SK-N-SH (cell line): ENCODE measurements at regions not wholly inside any gene's neighbourhood (a gene's known extent, or its start where the extent isn't known, plus 50 kb on each side); places are given as distances from the start of the nearest gene placed in this dataset.

ENCODE experiments used
- CTCF ChIA-PET: fragments of 300-600, 350-600 bp; formaldehyde crosslinking; extraction: SDS; loops from one replicate; lab custom pipeline; 2021; lab: Yijun Ruan, JAX
- POLR2A ChIA-PET: fragments of 350-600 bp; sonication (Branson Sonifier 250); formaldehyde crosslinking; extraction: SDS; loops from one replicate; lab custom pipeline; 2020; ENCODE audit warnings: antibody characterized with exemption, inconsistent platforms; lab: Yijun Ruan, JAX
- DNase-seq: peaks from one replicate; pipeline ENCODE4 v3.0.0; 2012
- H2AFZ ChIP-seq: fragments of 200-600 bp; sonication (generic); 2 replicates; pipeline ENCODE4 v1.8.1; 2016; ENCODE audit warnings: antibody characterized with exemption, mild to moderate bottlenecking, low read depth
- H3F3A ChIP-seq: fragments of 200-600 bp; sonication (generic); replicated peaks from 2 replicates; pipeline ENCODE3; 2016; ENCODE audit warnings: antibody characterized with exemption, mild to moderate bottlenecking; ENCODE audit not compliant: insufficient read depth
- H3K27ac ChIP-seq, 2 experiments: fragments of 200-500 bp in 1 of 2; fragments of 200-600 bp in 1 of 2; sonication (Bioruptor generic) in 1 of 2; sonication (generic), shearing (Covaris generic) in 1 of 2; 2 replicates each; pipeline versions ENCODE4 v1.5.1 to v1.6.1; 2014 to 2016; ENCODE audit warnings: low read depth in 2 of 2, inconsistent platforms in 1 of 2, low read length in 1 of 2, mild to moderate bottlenecking in 1 of 2, mixed read lengths in 1 of 2
- H3K27me3 ChIP-seq: fragments of 200-600 bp; sonication (generic), shearing (Covaris generic); 2 replicates; pipeline ENCODE4 v1.6.1; 2016; ENCODE audit warnings: mixed run types; ENCODE audit not compliant: insufficient read depth
- H3K36me3 ChIP-seq, 2 experiments: fragments of 200-500 bp in 1 of 2; fragments of 200-600 bp in 1 of 2; sonication (Bioruptor generic) in 1 of 2; sonication (generic) in 1 of 2; replicated peaks in 1 of 2; 2 replicates each; pipeline versions ENCODE3 to v1.5.1; 2014 to 2016; ENCODE audit warnings: low read length in 1 of 2, mild to moderate bottlenecking in 1 of 2; ENCODE audit not compliant: insufficient read depth in 2 of 2, control insufficient read depth in 1 of 2
- H3K4me1 ChIP-seq, 2 experiments: fragments of 200-500 bp in 1 of 2; fragments of 200-600 bp in 1 of 2; sonication (Bioruptor generic) in 1 of 2; sonication (generic), shearing (Covaris generic) in 1 of 2; 2 replicates each; pipeline versions ENCODE4 v1.5.1 to v1.6.1; 2014 to 2016; ENCODE audit warnings: low read depth in 1 of 2, low read length in 1 of 2, mixed run types in 1 of 2; ENCODE audit not compliant: insufficient read depth in 2 of 2, control insufficient read depth in 1 of 2
- H3K4me2 ChIP-seq: fragments of 200-600 bp; sonication (generic), shearing (Covaris generic); 2 replicates; pipeline ENCODE4 v1.6.1; 2017; ENCODE audit warnings: mixed run types
- H3K4me3 ChIP-seq, 2 experiments: fragments of 200-500 bp in 1 of 2; fragments of 200-600 bp in 1 of 2; sonication (Bioruptor generic) in 1 of 2; sonication (generic), shearing (Covaris generic) in 1 of 2; 2 replicates each; pipeline versions ENCODE4 v1.5.1 to v1.8.1; 2014 to 2016; ENCODE audit warnings: low read depth in 2 of 2, inconsistent platforms in 1 of 2, low read length in 1 of 2, mild to moderate bottlenecking in 1 of 2, mixed read lengths in 1 of 2, moderate library complexity in 1 of 2
- H3K79me2 ChIP-seq: fragments of 200-600 bp; sonication (generic); 2 replicates; pipeline ENCODE4 v1.8.1; 2017; ENCODE audit warnings: mild to moderate bottlenecking; ENCODE audit not compliant: insufficient read depth
- H3K9ac ChIP-seq: fragments of 200-600 bp; sonication (generic); 2 replicates; pipeline ENCODE4 v1.6.1; 2017; ENCODE audit warnings: mixed run types
- H3K9me2 ChIP-seq: fragments of 200-600 bp; sonication (generic); 2 replicates; pipeline ENCODE4 v1.6.1; 2017; ENCODE audit warnings: mixed run types
- H3K9me3 ChIP-seq: fragments of 200-600 bp; sonication (generic); 2 replicates; pipeline ENCODE4 v1.6.1; 2017; ENCODE audit warnings: mixed run types, mild to moderate bottlenecking, moderate library complexity
- H4K20me1 ChIP-seq: fragments of 200-600 bp; sonication (generic); 2 replicates; pipeline ENCODE4 v1.6.1; 2017; ENCODE audit warnings: mild to moderate bottlenecking, mixed run types; ENCODE audit not compliant: insufficient read depth
- ELF1 ChIP-seq: IDR thresholded peaks from 2 replicates; pipeline ENCODE4 v1.4.0; 2012
- EP300 ChIP-seq, 2 experiments: IDR thresholded peaks; 2 replicates each; pipeline versions ENCODE4 v1.4.0 to v1.6.1; 2012; ENCODE audit warnings: borderline replicate concordance in 1 of 2, low read depth in 1 of 2, low read length in 1 of 2
- EZH2phosphoT487 ChIP-seq: fragments of 200-600 bp; sonication (generic); IDR thresholded peaks from 2 replicates; pipeline ENCODE4 v1.6.1; 2017; ENCODE audit warnings: low read depth, mixed run types, mild to moderate bottlenecking, antibody characterized with exemption, moderate library complexity, borderline replicate concordance
- FOSL2 ChIP-seq: IDR thresholded peaks from 2 replicates; pipeline ENCODE4 v1.4.0; 2012; ENCODE audit warnings: low read depth, mild to moderate bottlenecking, moderate library complexity, borderline replicate concordance
- GABPA ChIP-seq: IDR thresholded peaks from 2 replicates; pipeline ENCODE4 v1.4.0; 2012; ENCODE audit warnings: low read depth, mild to moderate bottlenecking
- GATA2 ChIP-seq: sonication (generic); formaldehyde crosslinking; IDR thresholded peaks from 2 replicates; pipeline ENCODE4 v1.5.0; 2020; ENCODE audit warnings: mild to moderate bottlenecking, missing genetic modification reagents
- JUND ChIP-seq: IDR thresholded peaks from 2 replicates; pipeline ENCODE4 v1.4.0; 2012
- MEF2A ChIP-seq: IDR thresholded peaks from 2 replicates; pipeline ENCODE4 v1.4.0; 2012; ENCODE audit warnings: low read depth, borderline replicate concordance
- NFIC ChIP-seq: IDR thresholded peaks from 2 replicates; pipeline ENCODE4 v1.4.0; 2012; ENCODE audit warnings: borderline replicate concordance
- NRF1 ChIP-seq: IDR thresholded peaks from 2 replicates; pipeline ENCODE4 v1.6.1; 2012; ENCODE audit warnings: low read depth, mild to moderate bottlenecking, low read length
- RAD21 ChIP-seq: IDR thresholded peaks from 2 replicates; pipeline ENCODE4 v1.6.1; 2012; ENCODE audit warnings: mild to moderate bottlenecking, low read length
- RCOR1 ChIP-seq: fragments of 150-350 bp; IDR thresholded peaks from 2 replicates; pipeline ENCODE4 v1.6.1; 2017; ENCODE audit warnings: antibody characterized with exemption, low read length
- RFX5 ChIP-seq: IDR thresholded peaks from 2 replicates; pipeline ENCODE4 v1.6.1; 2012; ENCODE audit warnings: mild to moderate bottlenecking, improper control_type of control experiment, low read length
- RXRA ChIP-seq: IDR thresholded peaks from 2 replicates; pipeline ENCODE4 v1.4.0; 2012; ENCODE audit warnings: low read depth, mild to moderate bottlenecking, borderline replicate concordance
- SIN3A ChIP-seq: IDR thresholded peaks from 2 replicates; pipeline ENCODE4 v1.6.1; 2012; ENCODE audit warnings: low read depth, mild to moderate bottlenecking, low read length, moderate library complexity, borderline replicate concordance
- TAF1 ChIP-seq: IDR thresholded peaks from 2 replicates; pipeline ENCODE4 v1.6.1; 2012; ENCODE audit warnings: low read depth, mild to moderate bottlenecking, low read length, moderate library complexity, borderline replicate concordance
- TCF12 ChIP-seq: IDR thresholded peaks from 2 replicates; pipeline ENCODE4 v1.4.0; 2012
- TEAD4 ChIP-seq: IDR thresholded peaks from 2 replicates; pipeline ENCODE4 v1.4.0; 2012; ENCODE audit warnings: mild to moderate bottlenecking, borderline replicate concordance; ENCODE audit not compliant: insufficient read depth
- YY1 ChIP-seq: IDR thresholded peaks from 2 replicates; pipeline ENCODE4 v1.4.0; 2012; ENCODE audit warnings: low read depth, mild to moderate bottlenecking
- WGBS: methylation state at CpG from one replicate; pipeline ENCODE4 v1.1.6; 2017; ENCODE audit warnings: low lambda C conversion rate; 5-methylcytosine and 5-hydroxymethylcytosine counted together
- TF ChIP-seq, protein P1 (sequence below): fragments of 150-350 bp; IDR thresholded peaks from 2 replicates; pipeline ENCODE4 v1.6.1; 2017; ENCODE audit warnings: antibody characterized with exemption, low read length, low read depth, borderline replicate concordance
- TF ChIP-seq, protein P2 (sequence below): IDR thresholded peaks from 2 replicates; pipeline ENCODE4 v1.4.0; 2012; ENCODE audit warnings: low read depth, borderline replicate concordance

DNA sequence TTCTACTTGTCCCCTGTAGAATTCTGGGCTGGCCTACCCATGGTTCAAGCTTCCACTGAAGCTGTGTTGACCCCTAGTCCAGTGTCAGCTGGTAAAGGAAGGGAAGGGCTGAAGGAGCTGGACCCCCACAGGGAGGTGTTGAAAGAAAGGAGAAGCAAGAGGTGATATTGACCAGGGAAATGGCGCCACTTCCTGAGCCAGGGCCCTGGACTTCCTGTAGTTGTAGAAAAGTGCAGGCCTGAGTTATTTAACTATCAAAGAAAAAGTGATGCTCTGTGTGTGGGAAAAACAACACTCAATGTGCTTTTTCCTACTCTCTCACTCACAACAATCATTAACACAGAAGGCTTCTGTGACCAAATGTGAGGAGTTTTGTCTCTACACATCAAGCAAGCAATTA lies 60.0 kb upstream of the IER3 start:
- H3K4me1 ChIP-seq = no peaks in the 10 kb centered on the region
- H3K9ac ChIP-seq = no peak overlapping the region
- 100% methylated on average over 1 of the region's 1 CpG for WGBS
- no peak overlapping the region for H3K4me2 ChIP-seq
- no peak overlapping the region for H2AFZ ChIP-seq
- ChIA-PET POLR2A (no interaction called here), CTCF (interaction anchor here (1.4 kb wide), 1 partner anchor 24 kb away, joined by 6 read pairs; no protein-coding TSS in a partner anchor)
- no peaks in the 10 kb centered on the region for H3K9me2 ChIP-seq
- H3K9me3 ChIP-seq = no peaks in the 10 kb centered on the region
- TF ChIP-seq RFX5 = no peak
- no peak for TF ChIP-seq TAF1
- TF ChIP-seq RXRA = no peak
- no peak for TF ChIP-seq TCF12
- TF ChIP-seq FOSL2 = no peak
- TF ChIP-seq RCOR1 = no peak
- no peak for TF ChIP-seq GATA2 (CRISPR knock-in tag)
- no peak for TF ChIP-seq NFIC
- TF ChIP-seq EZH2phosphoT487 = no peak
- TF ChIP-seq TEAD4 = no peak
- TF ChIP-seq EP300 (IDR thresholded peaks at IDR 0.05; ENCODE audit: borderline replicate concordance in 1 of 2, low read depth in 1 of 2, low read length in 1 of 2) = no peak
- TF ChIP-seq, protein P1, sequence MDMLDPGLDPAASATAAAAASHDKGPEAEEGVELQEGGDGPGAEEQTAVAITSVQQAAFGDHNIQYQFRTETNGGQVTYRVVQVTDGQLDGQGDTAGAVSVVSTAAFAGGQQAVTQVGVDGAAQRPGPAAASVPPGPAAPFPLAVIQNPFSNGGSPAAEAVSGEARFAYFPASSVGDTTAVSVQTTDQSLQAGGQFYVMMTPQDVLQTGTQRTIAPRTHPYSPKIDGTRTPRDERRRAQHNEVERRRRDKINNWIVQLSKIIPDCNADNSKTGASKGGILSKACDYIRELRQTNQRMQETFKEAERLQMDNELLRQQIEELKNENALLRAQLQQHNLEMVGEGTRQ = no peak
- TF ChIP-seq ELF1 = no peak
- TF ChIP-seq YY1 = no peak
- TF ChIP-seq GABPA = no peak
- no peak for TF ChIP-seq RAD21
- TF ChIP-seq, protein P2, sequence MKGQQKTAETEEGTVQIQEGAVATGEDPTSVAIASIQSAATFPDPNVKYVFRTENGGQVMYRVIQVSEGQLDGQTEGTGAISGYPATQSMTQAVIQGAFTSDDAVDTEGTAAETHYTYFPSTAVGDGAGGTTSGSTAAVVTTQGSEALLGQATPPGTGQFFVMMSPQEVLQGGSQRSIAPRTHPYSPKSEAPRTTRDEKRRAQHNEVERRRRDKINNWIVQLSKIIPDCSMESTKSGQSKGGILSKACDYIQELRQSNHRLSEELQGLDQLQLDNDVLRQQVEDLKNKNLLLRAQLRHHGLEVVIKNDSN = no peak
- TF ChIP-seq JUND = no peak
- no peak for TF ChIP-seq MEF2A
- H3K36me3 ChIP-seq = no peaks in the 10 kb centered on the region
- H4K20me1 ChIP-seq = no peaks in the 10 kb centered on the region
- no peaks in the 10 kb centered on the region for H3K27me3 ChIP-seq
- no peak overlapping the region for H3K4me3 ChIP-seq
- peaks cover 3% of the 10 kb centered on the region for H3F3A ChIP-seq
- no peak for DNase-seq
- no peak overlapping the region for H3K27ac ChIP-seq
- H3K79me2 ChIP-seq = no peaks in the 10 kb centered on the region

DNA sequence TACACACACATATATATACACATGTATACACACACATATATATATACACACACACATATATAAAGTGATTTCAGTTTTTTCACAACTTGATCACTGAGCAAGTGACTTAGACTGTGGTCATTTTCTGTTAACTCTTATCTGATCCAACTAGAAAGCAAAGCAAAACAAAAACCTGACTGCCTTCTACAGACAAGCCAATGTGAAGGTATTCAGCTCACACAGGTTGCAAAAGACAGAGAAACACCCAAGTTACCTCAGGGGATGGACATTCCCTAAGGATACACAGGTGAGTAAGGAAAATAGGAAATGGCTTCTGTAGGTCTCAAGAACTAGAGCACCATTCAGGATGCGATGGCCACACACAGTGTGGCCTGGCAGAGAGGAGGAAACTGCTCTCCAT lies 58.4 kb upstream of the IER3 start:
- peaks cover 3% of the 10 kb centered on the region for H3F3A ChIP-seq
- H3K9me3 ChIP-seq = no peaks in the 10 kb centered on the region
- 100% methylated on average over 1 of the region's 1 CpG for WGBS
- no peak overlapping the region for H3K9ac ChIP-seq
- no peaks in the 10 kb centered on the region for H3K9me2 ChIP-seq
- no peak overlapping the region for H2AFZ ChIP-seq
- H3K27ac ChIP-seq = no peak overlapping the region
- H4K20me1 ChIP-seq = no peaks in the 10 kb centered on the region
- no peak for DNase-seq
- no peak overlapping the region for H3K4me2 ChIP-seq
- H3K36me3 ChIP-seq = no peaks in the 10 kb centered on the region
- CTCF ChIA-PET = no interaction called here
- H3K4me1 ChIP-seq = peaks cover 0 to 4% of the 10 kb centered on the region in 2 experiments; a peak in 1 of 4 replicates
- H3K27me3 ChIP-seq = no peaks in the 10 kb centered on the region
- no peak overlapping the region for H3K4me3 ChIP-seq
- TF ChIP-seq NRF1 (no peak), SIN3A (no peak)
- no peaks in the 10 kb centered on the region for H3K79me2 ChIP-seq
- POLR2A ChIA-PET = no interaction called here
